HG03095 (cell line): ENCODE measurements at regions not wholly inside any gene's neighbourhood (a gene's known extent, or its start where the extent isn't known, plus 50 kb on each side); places are given as distances from the start of the nearest gene placed in this dataset.

ENCODE experiments used
- ATAC-seq: cut with Tn5 transposase; IDR thresholded peaks from one replicate; pipeline ENCODE4 v1.9.1; 2021; ENCODE audit warnings: moderate library complexity; ENCODE audit not compliant: unreplicated experiment

DNA sequence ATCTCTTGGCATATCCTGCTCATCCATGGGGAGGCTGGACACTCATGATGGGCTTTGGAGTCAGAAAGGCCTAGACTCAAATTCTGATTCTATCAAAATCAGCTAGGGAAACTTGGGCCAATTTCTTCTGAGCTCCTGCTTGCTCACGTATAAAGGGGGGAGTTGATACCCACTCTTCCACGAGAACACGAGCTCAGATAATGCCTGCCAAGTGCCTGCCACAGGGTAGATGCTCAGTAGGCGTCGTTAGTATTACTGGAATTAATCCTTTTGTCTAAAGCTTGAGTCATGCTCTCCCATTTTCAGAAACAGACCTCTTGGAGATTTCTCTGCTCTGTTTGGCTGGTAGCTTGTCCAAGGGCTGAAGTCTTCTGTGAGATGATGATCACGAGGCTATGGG lies 238.3 kb upstream of the MVB12B start:
- no peak for ATAC-seq

DNA sequence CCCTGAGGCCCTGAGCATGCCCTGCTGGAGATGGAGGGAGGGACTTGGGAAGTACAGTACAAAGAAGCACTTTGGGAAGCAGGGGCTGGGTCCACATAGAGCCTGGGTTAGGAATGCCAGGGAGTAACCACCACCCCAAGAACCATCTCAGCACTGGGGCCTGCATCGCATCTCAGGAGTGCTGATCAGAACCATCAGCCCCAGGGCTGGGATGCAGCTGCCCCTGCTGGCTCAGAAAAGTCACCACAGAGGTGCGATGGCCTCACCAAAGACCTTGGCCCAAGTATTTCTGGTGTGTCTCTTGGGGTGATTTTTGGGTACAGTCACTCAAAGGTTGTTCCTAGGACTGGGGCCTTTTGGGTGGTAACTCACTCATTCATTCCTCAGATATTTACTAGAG lies 236.8 kb upstream of the MVB12B start:
- no peak for ATAC-seq

DNA sequence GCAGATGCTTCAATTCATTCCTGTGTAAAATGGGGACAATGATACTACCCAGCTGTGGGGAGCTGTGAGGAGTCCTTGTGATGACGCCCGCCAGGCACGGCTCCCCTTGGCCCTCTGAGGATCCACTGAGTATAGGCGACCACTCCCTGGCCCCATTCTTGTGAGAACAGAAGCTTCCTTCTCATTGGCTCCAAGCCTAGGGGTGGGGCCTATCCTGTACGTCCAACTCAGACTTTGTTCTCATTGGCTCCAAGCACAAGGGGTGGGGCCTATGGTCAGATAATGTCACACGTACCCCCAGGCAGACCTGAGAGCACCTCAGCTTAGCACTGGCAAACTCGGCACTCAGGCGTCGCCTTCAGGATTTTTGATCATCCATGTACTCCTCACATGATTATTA lies 232.9 kb upstream of the MVB12B start:
- ATAC-seq: no peak

DNA sequence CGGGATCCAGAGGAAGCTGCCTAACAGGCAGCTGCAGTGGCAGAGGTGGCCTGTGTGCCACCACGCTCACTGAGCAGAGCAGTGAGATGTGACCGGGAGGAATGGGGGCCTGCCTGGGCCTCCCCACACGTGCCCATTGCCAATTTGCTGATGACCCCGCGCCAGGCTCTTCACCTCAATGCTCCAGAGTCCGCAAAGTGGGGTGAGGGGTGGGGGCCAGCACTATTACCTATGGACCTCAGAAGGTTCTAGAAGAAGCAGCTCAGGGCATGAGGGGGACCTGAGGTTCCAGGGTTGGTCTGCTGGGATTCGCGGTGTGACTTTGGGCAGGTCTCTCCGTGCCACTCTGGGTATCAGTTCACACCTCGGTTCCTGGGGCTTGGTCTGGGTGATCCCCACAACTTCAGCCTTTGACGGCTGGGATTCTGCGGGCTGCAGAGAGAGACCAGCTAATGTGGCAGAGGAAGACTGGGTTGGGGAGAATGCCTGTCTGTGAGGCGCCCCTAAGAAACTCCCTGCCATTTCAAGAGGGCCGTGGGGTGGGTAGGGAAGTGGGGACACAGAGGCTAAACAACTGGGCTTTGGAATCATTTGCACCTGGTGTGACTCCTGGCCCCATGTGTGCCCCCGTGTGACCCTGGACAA lies 231.0 kb upstream of the MVB12B start:
- ATAC-seq: no peak

DNA sequence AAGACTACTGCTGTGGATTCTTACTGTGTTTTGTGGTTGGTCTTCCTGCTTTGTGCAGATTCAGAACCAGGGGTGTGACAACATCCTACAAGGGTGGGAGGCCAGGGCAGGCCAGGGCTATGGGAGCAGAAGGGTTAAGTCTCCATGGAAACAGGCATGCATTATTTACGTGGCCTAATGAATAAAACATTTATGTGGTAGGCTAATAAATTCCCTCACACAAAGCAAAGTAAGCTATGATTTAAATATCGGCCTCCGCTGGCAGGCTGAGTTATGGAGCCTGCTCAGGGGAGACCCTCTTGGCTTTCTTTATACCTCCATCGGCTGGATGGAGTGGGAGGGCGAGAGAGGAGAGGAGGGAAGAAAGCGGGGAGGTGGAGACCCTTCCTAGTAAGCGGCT lies 230.3 kb upstream of the MVB12B start:
- ATAC-seq: no peak

DNA sequence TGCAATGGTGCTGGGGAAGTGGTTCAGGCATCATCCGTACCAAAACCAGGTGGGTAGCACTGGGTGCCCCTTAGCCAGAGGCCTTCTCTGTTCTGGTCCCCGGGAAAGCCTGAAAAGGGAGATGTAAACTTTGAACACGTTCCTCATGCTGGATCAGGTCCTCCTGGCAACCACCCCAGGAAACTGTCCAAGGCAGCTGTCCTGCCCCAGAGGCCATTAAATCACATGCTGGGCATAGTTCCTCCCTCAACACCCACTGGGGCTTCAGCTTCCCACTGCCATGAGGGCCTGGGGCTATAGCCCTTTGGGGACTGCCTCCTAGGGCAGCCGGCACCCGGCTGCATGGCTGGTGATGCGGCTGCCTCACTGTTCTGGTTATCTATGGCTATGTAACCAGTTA lies 228.9 kb upstream of the MVB12B start:
- ATAC-seq: no peak

DNA sequence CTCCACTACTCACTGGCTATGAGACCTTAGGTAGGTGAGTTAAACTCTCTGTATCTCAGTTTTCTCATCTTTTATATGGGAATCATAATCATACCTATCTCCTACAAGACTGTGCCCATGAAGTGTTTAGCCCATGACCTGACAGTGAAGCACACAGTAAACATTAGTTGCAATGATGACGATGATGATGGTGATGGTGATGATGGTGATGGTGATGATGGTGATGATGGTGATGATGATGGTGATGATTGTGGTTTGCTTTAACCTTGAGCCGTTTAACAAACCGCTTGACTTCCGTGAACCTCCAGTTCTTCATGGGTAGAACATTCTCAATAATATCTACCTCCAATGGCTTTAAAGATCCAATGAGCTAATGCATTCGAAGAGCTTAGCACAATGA lies 220.2 kb upstream of the MVB12B start:
- no peak for ATAC-seq

DNA sequence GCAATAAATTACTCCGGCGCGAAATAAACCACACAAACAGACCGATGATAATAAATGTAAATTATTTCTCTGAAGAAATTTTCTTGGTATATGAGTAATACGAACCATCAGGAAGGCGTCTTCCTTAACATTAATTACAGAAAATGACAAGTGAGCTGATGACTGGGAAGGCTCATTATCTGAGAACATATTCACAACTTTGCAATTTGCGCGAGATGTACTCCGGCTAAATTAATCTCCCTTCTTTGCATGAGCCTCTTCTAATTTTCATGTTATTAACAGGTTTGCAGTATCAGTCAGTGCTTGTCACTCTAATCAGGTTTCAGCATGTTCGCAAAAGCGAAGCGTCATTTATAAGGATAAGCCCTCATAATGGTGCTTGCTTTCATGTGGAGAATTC lies 218.9 kb upstream of the MVB12B start:
- ATAC-seq: no peak

DNA sequence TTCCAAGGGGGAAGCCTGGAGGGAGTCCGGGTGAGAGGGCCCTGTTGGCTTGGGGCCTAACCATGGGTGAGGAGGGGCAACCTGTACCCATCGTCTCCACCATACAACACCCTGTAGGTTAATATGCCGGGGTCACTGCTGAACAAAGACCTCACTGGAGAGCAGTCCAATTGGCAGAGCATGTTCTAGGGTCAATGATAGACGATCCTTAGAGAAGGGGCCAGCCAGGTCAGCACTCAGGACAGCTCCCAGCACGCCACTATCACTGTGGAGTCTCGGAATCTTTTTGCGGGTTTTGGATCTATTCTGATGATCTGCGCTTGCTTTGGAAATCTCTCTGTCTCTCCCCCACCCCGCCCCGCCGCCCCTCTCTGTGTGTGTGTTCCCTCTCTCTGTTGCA lies 218.4 kb upstream of the MVB12B start:
- ATAC-seq: no peak

DNA sequence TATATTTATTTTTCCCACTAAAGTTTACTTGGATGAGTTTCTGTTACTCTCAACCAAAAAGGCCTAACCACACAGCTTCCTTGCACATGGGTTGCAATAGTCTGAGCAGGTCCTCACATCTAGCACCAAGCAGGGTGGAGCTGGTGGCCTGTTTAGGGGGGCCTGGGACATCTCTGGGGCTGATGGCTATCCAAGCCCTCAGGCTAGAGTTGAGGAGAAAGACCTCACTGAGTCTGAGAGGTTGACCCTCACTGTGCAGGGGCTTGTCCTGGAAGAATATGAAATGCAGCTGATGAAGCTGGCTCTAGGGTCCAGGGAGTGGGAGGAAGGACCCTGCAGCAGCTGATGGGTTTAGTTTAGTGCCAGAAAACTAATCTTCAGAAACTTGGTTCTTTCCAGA lies 217.1 kb upstream of the MVB12B start:
- ATAC-seq: no peak

DNA sequence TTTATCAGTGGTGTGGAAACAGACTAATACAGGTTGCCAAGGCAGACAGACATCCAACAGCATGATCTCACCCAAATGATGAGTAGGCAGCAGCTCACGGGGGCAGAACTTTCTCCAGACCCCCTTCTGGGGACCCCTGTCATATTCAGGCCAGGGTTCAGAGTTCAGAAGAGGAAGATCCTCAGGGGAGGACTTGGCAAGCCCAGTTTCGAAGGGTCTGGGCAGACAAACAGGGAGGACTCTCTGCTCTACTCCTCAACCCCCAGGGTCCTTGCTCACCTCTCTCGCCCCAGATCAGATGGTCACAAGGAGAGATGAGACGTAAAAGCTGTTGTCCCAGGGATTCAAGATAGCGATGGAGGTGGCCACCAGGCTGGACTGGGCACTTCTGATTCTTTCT lies 215.1 kb upstream of the MVB12B start:
- no peak for ATAC-seq

DNA sequence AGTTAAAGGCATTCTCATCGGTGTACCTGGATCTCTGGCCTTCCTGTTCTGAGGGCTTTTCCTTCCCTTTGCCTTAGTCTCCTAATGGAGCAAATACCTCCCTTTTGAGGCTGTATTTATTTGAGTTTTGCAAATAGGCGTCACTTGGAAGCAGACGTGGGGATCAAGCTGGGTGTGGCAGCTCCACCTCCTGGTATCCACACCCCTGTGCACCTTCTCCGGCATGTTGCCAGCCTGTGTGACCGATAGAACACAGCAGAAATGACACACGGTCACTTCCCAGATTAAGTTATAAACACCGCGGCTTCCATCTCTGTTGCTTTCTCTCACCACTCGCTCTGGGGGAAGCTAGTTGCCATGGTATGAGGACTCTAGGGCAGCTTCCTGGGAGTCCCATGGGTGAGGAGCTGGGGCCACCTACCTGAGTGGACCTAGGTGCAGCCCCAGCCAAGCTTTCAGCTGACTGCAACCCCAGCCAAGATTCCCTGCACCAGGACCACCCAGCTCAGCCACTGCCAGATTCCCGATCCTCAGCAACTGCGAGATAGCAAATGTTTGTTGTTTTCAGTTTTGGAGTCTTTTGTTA lies 214.4 kb upstream of the MVB12B start:
- no peak for ATAC-seq

DNA sequence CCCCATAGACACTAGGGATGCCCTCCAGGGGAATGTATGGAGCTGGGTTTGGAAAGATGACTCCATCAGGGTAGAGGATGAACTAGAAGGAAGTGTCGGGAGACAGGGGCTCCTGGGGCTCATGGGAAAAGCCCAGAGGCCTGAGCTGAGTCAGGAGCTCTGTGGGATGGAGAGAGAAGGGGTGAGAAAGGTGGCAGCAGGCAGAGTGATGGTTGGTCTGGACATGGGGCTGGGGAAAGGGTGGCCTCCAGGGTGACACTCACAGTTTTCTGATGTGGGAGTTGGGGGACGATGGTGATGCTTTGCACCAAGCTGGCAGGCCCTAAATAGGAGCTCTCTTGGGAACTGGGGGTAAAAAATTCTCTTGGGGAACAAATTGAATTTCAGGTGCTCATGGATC lies 213.5 kb upstream of the MVB12B start:
- ATAC-seq: no peak

DNA sequence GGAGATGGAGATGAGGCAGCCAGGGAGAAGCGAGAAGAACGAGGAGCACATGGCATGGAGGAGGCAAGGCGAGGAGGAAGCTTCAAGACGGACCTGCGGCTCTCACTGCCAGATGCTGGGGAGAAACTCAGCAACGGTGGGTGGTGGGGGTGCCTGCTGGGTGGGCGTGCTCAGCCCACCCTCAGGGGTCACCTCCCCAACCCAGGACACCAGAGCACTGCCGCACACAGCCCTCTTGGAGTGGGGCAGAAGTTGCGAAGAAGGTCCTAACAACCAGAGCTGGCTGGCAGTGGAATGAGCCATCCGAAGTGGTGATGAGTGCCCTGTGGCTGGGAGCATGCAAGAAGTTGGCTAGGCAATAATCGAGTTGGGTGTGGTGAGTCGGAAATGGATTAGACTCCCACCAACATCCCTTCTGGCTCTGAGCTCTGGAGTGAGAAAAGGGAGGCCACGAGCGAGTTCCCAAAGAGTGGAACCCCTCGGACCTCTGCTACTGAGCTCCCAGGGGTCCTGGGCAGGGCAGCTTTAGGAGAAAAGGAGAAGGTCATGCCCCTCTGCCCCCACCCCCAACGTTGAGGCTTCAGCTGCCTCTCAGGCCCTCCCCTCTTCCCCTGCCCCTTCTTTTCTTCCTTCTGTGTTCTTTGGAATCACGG lies 212.7 kb upstream of the MVB12B start:
- ATAC-seq: no peak

DNA sequence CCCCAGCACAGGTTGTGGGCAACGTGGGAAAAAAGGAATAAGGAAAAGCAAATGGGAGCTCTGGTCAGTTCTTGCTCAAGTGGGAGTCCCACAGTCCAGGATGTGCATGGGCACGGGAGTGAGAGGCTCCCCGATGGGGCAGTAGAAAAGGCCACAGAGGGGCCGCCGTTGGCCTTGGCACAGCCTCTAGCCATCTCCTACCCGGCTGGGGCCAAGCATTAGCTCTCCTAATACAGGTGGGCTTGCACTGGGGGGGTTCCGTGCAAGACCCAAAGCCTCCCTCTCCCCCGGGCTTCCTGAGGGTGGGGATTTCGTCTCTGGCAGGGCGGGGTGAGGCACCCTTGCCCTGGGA lies 212.2 kb upstream of the MVB12B start:
- no peak for ATAC-seq

DNA sequence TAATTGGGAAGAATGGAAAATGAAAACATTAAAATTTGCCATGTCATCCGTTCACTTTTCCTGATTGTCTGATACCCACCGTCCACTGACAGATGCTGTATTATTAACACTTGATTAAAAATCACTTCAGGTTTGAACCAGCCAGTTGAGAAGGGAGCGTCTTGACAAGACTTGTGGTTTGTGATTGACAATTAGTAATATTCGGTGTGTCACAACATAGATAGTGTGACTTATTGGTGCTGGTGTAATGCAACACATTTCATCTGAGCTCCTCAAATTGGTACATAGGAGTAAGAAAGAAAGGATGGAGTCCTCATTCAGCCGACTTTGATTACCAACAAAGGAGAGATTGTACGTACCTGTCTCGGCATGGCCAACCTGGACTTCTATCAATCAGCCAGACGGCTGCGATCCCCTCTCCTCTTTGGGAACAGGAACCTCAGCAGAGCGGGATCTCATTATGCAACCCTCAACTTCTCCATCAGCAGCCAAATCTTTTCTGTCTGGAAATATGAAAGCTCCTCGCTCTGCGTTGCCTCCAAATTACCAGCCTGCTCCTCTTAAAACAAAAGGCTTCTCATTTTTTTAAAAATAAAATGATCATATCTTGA lies 211.7 kb upstream of the MVB12B start:
- ATAC-seq: no peak

DNA sequence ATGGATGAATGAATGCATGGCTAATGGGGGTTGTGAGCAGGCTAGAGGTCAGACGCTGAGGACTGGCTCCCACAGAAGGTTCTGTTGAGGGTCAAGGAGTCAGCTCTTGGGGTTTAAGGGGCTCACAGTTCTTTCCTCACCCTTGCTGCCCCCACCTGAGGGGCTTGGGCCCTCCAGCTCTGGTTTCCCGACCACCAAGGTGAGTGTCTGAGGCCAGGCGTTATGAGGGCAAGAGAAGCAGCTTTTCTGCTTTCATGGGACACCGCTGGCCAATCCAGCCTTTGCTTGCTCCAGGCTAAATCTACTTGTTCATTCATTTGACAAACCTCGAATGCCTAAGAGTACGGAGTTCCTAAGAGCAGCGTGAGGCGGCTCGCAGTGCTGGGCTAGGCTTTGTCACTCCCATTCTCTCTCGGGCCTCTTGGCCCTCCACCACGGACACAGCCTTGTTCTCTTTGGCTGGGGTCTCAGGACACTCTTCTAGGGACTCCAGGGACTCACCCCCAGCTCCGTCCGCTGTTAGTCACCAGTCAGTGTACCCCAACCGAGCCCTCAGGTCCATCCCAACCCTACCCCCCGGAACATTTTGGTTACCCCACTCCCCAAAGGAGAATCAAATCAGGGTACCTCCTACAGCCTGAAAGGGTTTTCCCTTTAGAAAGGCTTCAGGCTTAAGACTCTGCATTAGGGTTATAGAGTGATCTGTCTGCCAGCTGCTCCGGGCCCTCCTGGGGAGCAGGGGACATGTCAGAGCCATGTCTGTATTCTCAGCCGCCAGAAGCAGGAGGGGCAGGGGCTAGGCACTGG lies 210.1 kb upstream of the MVB12B start:
- no peak for ATAC-seq

DNA sequence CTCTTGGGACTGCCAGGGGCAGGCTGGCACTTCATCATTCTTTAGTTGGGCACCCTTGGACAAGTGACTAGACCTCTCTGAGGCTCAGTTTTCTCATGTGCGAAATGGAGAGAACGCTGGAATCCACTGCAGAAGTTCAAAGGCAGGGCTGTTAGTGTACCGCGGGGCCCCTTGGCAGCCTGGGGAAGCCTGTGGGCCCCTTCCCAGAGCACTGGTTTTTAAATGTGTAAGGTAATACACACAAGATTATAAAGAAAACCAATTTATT lies 209.5 kb upstream of the MVB12B start:
- ATAC-seq: no peak

DNA sequence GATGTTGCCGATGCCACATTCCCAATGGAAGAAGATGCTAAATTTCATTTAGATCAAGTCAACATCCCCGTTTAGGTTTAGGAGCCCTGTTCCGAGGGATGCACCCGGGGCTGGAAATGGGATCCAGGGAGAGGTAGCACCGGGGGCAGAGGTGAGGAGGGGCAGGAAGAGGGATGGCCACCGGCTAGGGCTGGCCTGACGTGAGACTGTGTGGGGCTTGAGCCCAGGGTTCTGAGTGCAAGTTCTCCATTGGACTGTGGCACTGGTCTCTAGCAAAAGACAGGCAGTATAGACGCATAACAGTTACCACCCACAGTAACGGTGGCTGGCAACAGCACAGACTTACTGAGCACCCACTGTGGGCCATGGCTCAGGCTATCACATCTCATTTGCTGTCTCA lies 209.0 kb upstream of the MVB12B start:
- ATAC-seq: no peak

DNA sequence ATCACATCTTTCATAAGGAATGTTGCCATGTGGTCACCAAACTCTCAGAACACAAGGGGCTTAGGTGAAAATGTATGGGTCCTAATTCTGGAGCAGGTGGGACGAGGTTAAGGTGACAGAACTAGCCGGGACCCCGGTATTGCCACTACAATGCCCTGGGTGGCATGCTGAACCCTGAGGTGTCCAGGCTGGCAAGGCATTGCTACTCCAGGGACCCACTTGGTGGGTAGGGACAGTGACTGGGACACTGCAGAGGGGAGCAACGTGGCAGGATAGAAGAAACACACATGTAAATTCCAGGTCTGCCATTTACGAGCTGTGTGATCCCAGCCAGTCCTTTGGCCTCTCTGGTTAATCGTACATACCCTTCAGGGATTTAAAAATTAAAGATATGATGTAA lies 206.9 kb upstream of the MVB12B start:
- no peak for ATAC-seq

DNA sequence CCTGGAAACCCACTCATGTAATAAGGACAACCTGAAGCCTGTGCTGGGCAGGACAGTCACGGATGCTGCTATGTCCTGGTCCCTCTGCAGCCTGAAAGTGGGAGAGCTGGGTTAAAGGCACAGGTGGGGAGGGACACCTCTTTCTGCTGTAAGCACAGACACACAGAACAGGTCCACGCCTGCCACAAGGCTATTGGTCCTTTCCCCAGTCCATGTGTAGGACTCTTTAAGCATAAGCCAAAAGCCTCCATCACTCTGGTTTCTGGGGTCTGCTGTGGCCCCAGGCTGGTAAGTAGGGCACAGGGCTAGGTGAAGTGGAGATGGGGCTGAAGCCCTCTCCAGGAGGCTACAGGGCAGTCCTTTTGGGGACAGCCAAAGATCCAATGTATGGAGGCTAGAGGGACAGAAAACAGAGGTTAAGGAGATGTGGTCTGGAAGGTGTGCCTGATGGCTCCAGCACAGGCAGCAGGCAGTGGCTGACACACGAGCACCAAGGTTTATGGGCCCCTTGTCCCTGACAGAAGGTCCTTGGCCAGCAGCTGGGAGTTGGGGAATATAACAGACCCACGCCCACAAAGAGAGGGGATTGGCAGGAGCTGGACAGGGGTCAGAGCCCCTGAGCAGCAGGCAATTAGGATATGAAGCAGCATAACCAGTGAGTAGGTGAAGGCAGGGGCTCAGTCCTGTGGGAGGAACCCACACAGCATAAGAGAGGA lies 203.6 kb upstream of the MVB12B start:
- ATAC-seq: no peak
